Fibroblast of lung (primary cell): ENCODE measurements at regions not wholly inside any gene's neighbourhood (a gene's known extent, or its start where the extent isn't known, plus 50 kb on each side); places are given as distances from the start of the nearest gene placed in this dataset.

ENCODE experiments used
- CTCF ChIP-seq, 2 donors: IDR thresholded peaks in 1 of 2; conservative IDR thresholded peaks in 1 of 2; 1 replicate in 1 of 2; 2 replicates in 1 of 2; pipeline ENCODE4 v1.5.1; 2011 to 2012; ENCODE audit warnings: low read length in 2 of 2, control low read depth in 1 of 2, inconsistent platforms in 1 of 2, low read depth in 1 of 2, mild to moderate bottlenecking in 1 of 2
- EZH2 ChIP-seq: IDR thresholded peaks from 2 replicates; pipeline ENCODE4 v1.5.1; 2012; ENCODE audit warnings: low read length, control low read depth, mild to moderate bottlenecking; ENCODE audit errors: missing control alignments

GRCh38 chr22:22058633-22059290 lies 76.2 kb upstream of the TOP3B start:
- no peak for TF ChIP-seq CTCF (conservative IDR thresholded peaks at IDR 0.05 in 1 of 2, IDR thresholded peaks at IDR 0.05 in 1 of 2; ENCODE audit: low read depth in 1 of 2, low read length in 2 of 2)
- TF ChIP-seq EZH2, result no peak
